Stimulated activated CD4-positive, alpha-beta T cell treated with anti-CD3 and anti-CD28 coated beads, TNF-alpha, amount 100 ng/mL, for 48 hours (primary cell): ENCODE measurements at regions not wholly inside any gene's neighbourhood (a gene's known extent, or its start where the extent isn't known, plus 50 kb on each side); places are given as distances from the start of the nearest gene placed in this dataset.

Experiments
- DNase-seq, 3 donors: peaks; one replicate each; pipeline ENCODE4 v3.0.0-alpha.2; 2020; ENCODE audit warnings: low read depth in 3 of 3

DNA sequence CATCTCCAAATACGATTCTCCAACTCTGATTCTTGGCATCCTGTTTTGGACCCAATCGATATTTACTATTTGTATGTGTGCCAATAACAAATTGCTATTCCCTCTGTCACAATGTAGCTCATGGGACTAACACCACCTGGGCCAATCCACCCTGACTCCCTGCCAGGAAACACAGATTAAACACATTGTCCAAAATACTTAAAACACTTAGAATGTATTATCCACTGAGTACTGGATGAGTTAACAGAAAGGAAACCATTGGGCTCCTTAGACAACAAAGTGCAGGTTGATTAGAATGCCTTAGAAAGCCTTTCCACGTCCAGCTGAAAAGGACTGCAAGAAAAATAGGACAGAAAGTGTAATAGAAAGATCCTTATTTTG is 79.4 kb upstream of the ARHGAP28 start:
- no peak for DNase-seq

DNA sequence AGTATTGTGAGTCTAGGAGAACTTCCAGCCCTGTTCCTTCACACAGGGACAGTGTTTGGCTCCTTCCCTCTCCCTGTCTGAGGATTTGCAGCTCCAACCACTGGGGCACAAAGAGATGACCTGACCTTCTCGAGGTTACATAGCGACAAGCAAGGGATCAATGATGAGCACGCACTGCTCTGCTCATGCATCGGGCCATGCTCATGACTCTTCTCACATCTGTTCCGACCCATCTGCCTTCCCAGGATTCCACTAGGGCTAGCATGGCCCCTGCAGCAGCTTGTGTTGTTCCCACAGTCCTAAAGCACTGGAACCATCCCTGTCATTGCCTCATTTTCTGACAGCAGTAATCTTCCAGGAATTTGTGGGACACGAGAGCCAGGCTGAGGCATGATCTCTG is 78.8 kb upstream of the ARHGAP28 start:
- DNase-seq: no peak

DNA sequence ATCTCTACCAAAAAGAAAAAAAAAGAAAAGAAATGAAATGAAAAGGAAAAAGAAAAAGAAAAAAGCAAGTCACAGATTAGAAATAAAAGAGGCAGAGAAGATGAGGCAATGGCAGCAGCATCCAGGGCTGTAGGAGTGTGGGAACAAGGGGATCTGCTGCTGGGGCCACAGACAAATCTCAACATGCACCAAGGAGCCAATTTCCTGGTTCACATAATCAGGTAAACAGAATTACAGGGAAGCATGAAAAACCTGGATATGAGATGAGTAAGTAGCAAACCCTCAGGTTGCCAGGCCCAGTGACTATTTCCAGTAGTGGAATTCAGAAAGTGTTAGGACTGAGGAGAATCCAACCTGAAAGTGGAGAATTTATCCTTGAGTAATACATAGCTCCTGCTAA is 77.4 kb upstream of the ARHGAP28 start:
- DNase-seq: no peak

DNA sequence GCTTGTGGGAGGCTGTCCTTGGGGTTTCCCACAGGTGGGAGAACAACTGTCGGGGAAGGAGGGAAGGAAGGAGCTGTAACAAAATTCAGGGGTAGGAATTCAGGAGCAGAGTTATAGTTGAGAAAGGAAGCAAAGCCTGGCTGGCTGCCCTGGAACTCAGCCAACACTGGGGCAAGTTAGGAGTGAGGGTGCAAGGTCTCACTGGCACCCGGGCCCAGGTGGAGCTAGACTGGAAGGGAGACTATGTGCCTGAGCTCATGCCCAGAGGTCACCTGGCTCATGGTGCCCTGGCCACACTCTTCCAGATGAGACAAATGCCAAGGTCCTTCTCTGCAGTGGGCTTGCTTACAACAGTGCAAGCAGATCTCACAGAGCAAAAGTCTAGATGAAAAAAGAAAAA is 75.6 kb upstream of the ARHGAP28 start:
- no peak for DNase-seq

GRCh38 chr18:6659963-6660725 is 69.4 kb upstream of the ARHGAP28 start:
- DNase-seq: no peak

- no peak for DNase-seq
Observed at GRCh38 chr18:6661692-6662415, 67.7 kb upstream of the ARHGAP28 start.

GRCh38 chr18:6666012-6666685 is 63.4 kb upstream of the ARHGAP28 start:
- no peak for DNase-seq

- DNase-seq: no peak
Observed at GRCh38 chr18:6668836-6669235, 60.7 kb upstream of the ARHGAP28 start.

- no peak for DNase-seq
Observed at GRCh38 chr18:6672821-6673308, 56.7 kb upstream of the ARHGAP28 start.

DNA sequence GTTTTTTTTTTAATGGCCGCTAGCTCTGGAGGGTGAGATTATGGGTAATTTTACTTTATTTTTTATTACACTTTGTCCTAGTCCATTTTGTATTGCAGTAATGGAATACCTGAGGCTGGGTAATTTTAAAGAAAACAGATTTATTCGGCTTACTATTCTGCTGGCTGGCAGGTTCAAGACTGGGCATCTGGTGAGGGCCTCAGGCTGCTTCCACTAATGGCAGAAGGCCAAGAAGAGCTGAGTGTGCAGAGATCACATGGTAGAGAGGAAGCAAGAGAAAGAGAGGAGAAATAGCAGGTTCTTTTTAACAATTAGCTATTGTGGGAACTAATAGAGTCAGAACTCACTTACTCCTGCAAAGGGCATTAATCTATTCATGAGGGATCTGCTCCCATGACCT is 52.4 kb upstream of the ARHGAP28 start:
- no peak for DNase-seq

DNA sequence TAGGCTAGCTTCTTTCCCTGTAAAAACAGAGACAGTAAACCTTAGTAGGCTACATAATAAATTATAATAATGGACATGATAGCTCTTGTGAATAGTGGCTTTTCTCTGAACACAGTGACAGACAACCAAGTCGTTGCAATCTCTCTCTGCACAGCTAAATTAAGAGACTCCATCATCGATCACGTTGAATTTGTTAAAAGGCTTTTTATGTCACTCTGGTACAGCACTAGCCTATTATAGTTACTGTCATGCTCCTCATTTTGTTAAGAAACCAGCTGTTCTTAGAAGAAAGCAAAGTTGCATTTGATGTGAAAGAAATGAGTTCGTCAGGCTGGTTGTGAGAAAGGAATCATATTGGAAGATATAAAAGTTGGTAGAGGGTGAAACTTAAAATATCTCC is 50.3 kb upstream of the ARHGAP28 start:
- no peak for DNase-seq
